Suprapubic skin (tissue), 4 donors: ENCODE measurements at regions not wholly inside any gene's neighbourhood (a gene's known extent, or its start where the extent isn't known, plus 50 kb on each side); places are given as distances from the start of the nearest gene placed in this dataset.

Experiments used
- DNase-seq, 2 donors: peaks; one replicate each; pipeline ENCODE4 v3.0.0-alpha.2; 2019; ENCODE audit warnings: low spot score in 2 of 2
- H3K27ac ChIP-seq: fragments of 200-600 bp; sonication (generic); one replicate; pipeline ENCODE4 v1.5.1; 2019
- H3K27me3 ChIP-seq: fragments of 200-600 bp; sonication (generic); one replicate; pipeline ENCODE4 v1.5.1; 2019
- H3K36me3 ChIP-seq: fragments of 200-600 bp; sonication (generic); one replicate; pipeline ENCODE4 v1.5.1; 2019
- H3K4me1 ChIP-seq: fragments of 200-600 bp; sonication (generic); one replicate; pipeline ENCODE4 v1.5.1; 2019
- H3K4me3 ChIP-seq: fragments of 200-600 bp; sonication (generic); one replicate; pipeline ENCODE4 v1.5.1; 2019; ENCODE audit warnings: mild to moderate bottlenecking
- H3K9me3 ChIP-seq: fragments of 200-600 bp; sonication (generic); one replicate; pipeline ENCODE4 v1.5.1; 2019
- EP300 ChIP-seq: sonication (generic); formaldehyde crosslinking; IDR thresholded peaks from one replicate; pipeline ENCODE4 v1.6.1; 2017; ENCODE audit warnings: antibody characterized with exemption
- POLR2A ChIP-seq, 2 donors: fragments of 450-650 bp; IDR thresholded peaks; one replicate each; pipeline ENCODE4 v1.6.1; 2017; ENCODE audit warnings: antibody characterized with exemption in 2 of 2, mild to moderate bottlenecking in 2 of 2, moderate library complexity in 2 of 2
- POLR2AphosphoS5 ChIP-seq, 3 donors: sonication (generic); formaldehyde crosslinking; IDR thresholded peaks; one replicate each; pipeline ENCODE4 v1.6.1; 2017; ENCODE audit warnings: antibody characterized with exemption in 3 of 3
- WGBS: methylation state at CpG from one replicate; pipeline ENCODE4 v1.1.5; 2018; 5-methylcytosine and 5-hydroxymethylcytosine counted together
- TF ChIP-seq, protein P1 (sequence below), 2 donors: fragments of 200-600 bp in 1 of 2; fragments of 450-650 bp in 1 of 2; sonication (generic) in 1 of 2; IDR thresholded peaks; one replicate each; pipeline ENCODE4 v1.5.1; 2016 to 2019; ENCODE audit warnings: antibody characterized with exemption in 2 of 2, mild to moderate bottlenecking in 1 of 2, moderate library complexity in 1 of 2

- no peaks in the 10 kb centered on the region for H3K4me1 ChIP-seq
- no peak overlapping the region for H3K27ac ChIP-seq
- no peak overlapping the region for H3K4me3 ChIP-seq
- TF ChIP-seq, protein P1, sequence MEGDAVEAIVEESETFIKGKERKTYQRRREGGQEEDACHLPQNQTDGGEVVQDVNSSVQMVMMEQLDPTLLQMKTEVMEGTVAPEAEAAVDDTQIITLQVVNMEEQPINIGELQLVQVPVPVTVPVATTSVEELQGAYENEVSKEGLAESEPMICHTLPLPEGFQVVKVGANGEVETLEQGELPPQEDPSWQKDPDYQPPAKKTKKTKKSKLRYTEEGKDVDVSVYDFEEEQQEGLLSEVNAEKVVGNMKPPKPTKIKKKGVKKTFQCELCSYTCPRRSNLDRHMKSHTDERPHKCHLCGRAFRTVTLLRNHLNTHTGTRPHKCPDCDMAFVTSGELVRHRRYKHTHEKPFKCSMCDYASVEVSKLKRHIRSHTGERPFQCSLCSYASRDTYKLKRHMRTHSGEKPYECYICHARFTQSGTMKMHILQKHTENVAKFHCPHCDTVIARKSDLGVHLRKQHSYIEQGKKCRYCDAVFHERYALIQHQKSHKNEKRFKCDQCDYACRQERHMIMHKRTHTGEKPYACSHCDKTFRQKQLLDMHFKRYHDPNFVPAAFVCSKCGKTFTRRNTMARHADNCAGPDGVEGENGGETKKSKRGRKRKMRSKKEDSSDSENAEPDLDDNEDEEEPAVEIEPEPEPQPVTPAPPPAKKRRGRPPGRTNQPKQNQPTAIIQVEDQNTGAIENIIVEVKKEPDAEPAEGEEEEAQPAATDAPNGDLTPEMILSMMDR (IDR thresholded peaks at IDR 0.05): no peak
- TF ChIP-seq EP300 (no peak), POLR2AphosphoS5 (IDR thresholded peaks at IDR 0.05) (no peak), POLR2A (IDR thresholded peaks at IDR 0.05) (no peak)
- no peak for DNase-seq
- no peaks in the 10 kb centered on the region for H3K27me3 ChIP-seq
- WGBS: 84% methylated on average over 3 of the region's 3 CpGs
- no peaks in the 10 kb centered on the region for H3K9me3 ChIP-seq
- H3K36me3 ChIP-seq: no peaks in the 10 kb centered on the region
Observed at GRCh38 chr2:78125042-78125441, 602.9 kb upstream of the LRRTM4 start.

GRCh38 chr2:78127424-78127823, 605.2 kb upstream of the LRRTM4 start:
- H3K27me3 ChIP-seq: no peaks in the 10 kb centered on the region
- H3K4me1 ChIP-seq: no peaks in the 10 kb centered on the region
- no peak overlapping the region for H3K27ac ChIP-seq
- WGBS: 23% methylated on average over 4 of the region's 4 CpGs
- H3K36me3 ChIP-seq: no peaks in the 10 kb centered on the region
- DNase-seq: no peak
- TF ChIP-seq EP300 (no peak), POLR2AphosphoS5 (IDR thresholded peaks at IDR 0.05) (no peak), POLR2A (IDR thresholded peaks at IDR 0.05) (no peak)
- TF ChIP-seq, protein P1 (IDR thresholded peaks at IDR 0.05): no peak
- no peaks in the 10 kb centered on the region for H3K9me3 ChIP-seq
- H3K4me3 ChIP-seq: no peak overlapping the region

- no peak for TF ChIP-seq EP300
- no peak for TF ChIP-seq POLR2AphosphoS5 (IDR thresholded peaks at IDR 0.05)
- no peak for TF ChIP-seq POLR2A (IDR thresholded peaks at IDR 0.05)
- TF ChIP-seq, protein P1 (IDR thresholded peaks at IDR 0.05): no peak
- no peak overlapping the region for H3K4me3 ChIP-seq
- H3K9me3 ChIP-seq: no peaks in the 10 kb centered on the region
- no peak for DNase-seq
- 67% methylated on average over 4 of the region's 4 CpGs for WGBS
- no peaks in the 10 kb centered on the region for H3K4me1 ChIP-seq
- no peaks in the 10 kb centered on the region for H3K36me3 ChIP-seq
- H3K27me3 ChIP-seq: no peaks in the 10 kb centered on the region
- no peak overlapping the region for H3K27ac ChIP-seq
Observed at GRCh38 chr2:78132391-78133370, 610.5 kb upstream of the LRRTM4 start.

- WGBS: 92% methylated on average over 8 of the region's 9 CpGs
- no peak overlapping the region for H3K4me3 ChIP-seq
Observed at GRCh38 chr2:78145395-78145996, 623.3 kb upstream of the LRRTM4 start.

More at GRCh38 chr2:78145395-78145996, 623.3 kb upstream of the LRRTM4 start:
- Histone ChIP-seq H3K9me3 (no peaks in the 10 kb centered on the region), H3K27me3 (no peaks in the 10 kb centered on the region), H3K27ac (no peak overlapping the region), H3K4me1 (no peaks in the 10 kb centered on the region), H3K36me3 (no peaks in the 10 kb centered on the region)
- TF ChIP-seq, protein P1 (IDR thresholded peaks at IDR 0.05): no peak
- TF ChIP-seq POLR2AphosphoS5 (IDR thresholded peaks at IDR 0.05): no peak
- TF ChIP-seq EP300: no peak
- TF ChIP-seq POLR2A (IDR thresholded peaks at IDR 0.05): no peak
- DNase-seq: no peak
